GM23338 (cell line): ENCODE measurements at regions not wholly inside any gene's neighbourhood (a gene's known extent, or its start where the extent isn't known, plus 50 kb on each side); places are given as distances from the start of the nearest gene placed in this dataset.

Source experiments
- ATAC-seq: fragments of 200-7000 bp; cut with Tn5 transposase; 3 replicates; pipeline ENCODE4 v1.9.1; 2020
- DNase-seq: peaks from one replicate; pipeline ENCODE4 v3.0.0-alpha.2; 2015; ENCODE audit warnings: low spot score
- H2AFZ ChIP-seq: fragments of 200-600 bp; sonication (generic); 2 replicates; pipeline ENCODE4 v1.8.0; 2016; ENCODE audit warnings: antibody characterized with exemption, mild to moderate bottlenecking, moderate library complexity
- H3F3A ChIP-seq: fragments of 200-600 bp; sonication (generic); replicated peaks from 2 replicates; pipeline ENCODE4 v1.8.0; 2017; ENCODE audit warnings: antibody characterized with exemption, mixed run types, low read depth
- H3K27ac ChIP-seq: fragments of 200-600 bp; sonication (generic); 2 replicates; pipeline ENCODE4 v1.6.1; 2016; ENCODE audit warnings: low read depth
- H3K27me3 ChIP-seq: fragments of 200-600 bp; sonication (generic); 2 replicates; pipeline ENCODE4 v1.8.0; 2016; ENCODE audit warnings: mild to moderate bottlenecking, mixed run types, moderate library complexity; ENCODE audit not compliant: insufficient read depth
- H3K36me3 ChIP-seq: fragments of 200-600 bp; sonication (generic); 2 replicates; pipeline ENCODE4 v1.8.0; 2016; ENCODE audit warnings: mild to moderate bottlenecking; ENCODE audit not compliant: insufficient read depth
- H3K4me1 ChIP-seq: fragments of 200-600 bp; sonication (generic); 2 replicates; pipeline ENCODE4 v1.8.0; 2016; ENCODE audit warnings: mild to moderate bottlenecking, moderate library complexity; ENCODE audit not compliant: insufficient read depth
- H3K4me2 ChIP-seq: fragments of 200-600 bp; sonication (generic); 2 replicates; pipeline ENCODE4 v1.7.1; 2017; ENCODE audit warnings: mixed run types
- H3K4me3 ChIP-seq: fragments of 200-600 bp; sonication (generic); 2 replicates; pipeline ENCODE4 v1.6.1; 2016; ENCODE audit warnings: mixed run types
- H3K79me2 ChIP-seq: fragments of 200-600 bp; sonication (generic); replicated peaks from 2 replicates; pipeline ENCODE4 v1.8.0; 2017; ENCODE audit warnings: mild to moderate bottlenecking; ENCODE audit not compliant: insufficient read depth
- H3K9me2 ChIP-seq: fragments of 200-600 bp; sonication (generic); 2 replicates; pipeline ENCODE4 v1.8.0; 2017; ENCODE audit not compliant: insufficient read depth
- H4K20me1 ChIP-seq: fragments of 200-600 bp; sonication (generic); replicated peaks from 2 replicates; pipeline ENCODE4 v1.8.0; 2017; ENCODE audit warnings: mild to moderate bottlenecking; ENCODE audit not compliant: insufficient read depth
- H3K27ac Mint-ChIP-seq: 2 replicates; pipeline ENCODE4 v1.8.0; 2020; ENCODE audit warnings: inconsistent platforms, mild to moderate bottlenecking, moderate library complexity, mixed read lengths
- H3K27me3 Mint-ChIP-seq: 3 replicates; pipeline ENCODE4 v1.8.0; 2022; ENCODE audit warnings: low read depth, mild to moderate bottlenecking, moderate library complexity, mixed read lengths, inconsistent platforms; ENCODE audit not compliant: insufficient read depth, poor library complexity
- H3K36me3 Mint-ChIP-seq: 3 replicates; pipeline ENCODE4 v1.8.0; 2021; ENCODE audit warnings: low read depth, mild to moderate bottlenecking, inconsistent platforms, moderate library complexity, mixed read lengths
- H3K4me1 Mint-ChIP-seq: 3 replicates; pipeline ENCODE4 v1.8.0; 2020; ENCODE audit warnings: mild to moderate bottlenecking, inconsistent platforms, mixed read lengths
- H3K4me3 Mint-ChIP-seq: 3 replicates; pipeline ENCODE4 v1.8.0; 2021; ENCODE audit warnings: moderate library complexity, mild to moderate bottlenecking, inconsistent platforms, mixed read lengths
- H3K9me3 Mint-ChIP-seq: 3 replicates; pipeline ENCODE4 v1.8.0; 2020; ENCODE audit warnings: moderate library complexity, mild to moderate bottlenecking, inconsistent platforms, mixed read lengths
- STAT1 ChIP-seq: IDR thresholded peaks from one replicate; pipeline ENCODE4 v1.6.1; 2016; ENCODE audit warnings: antibody characterized with exemption; ENCODE audit not compliant: unreplicated experiment
- ZNF331 ChIP-seq: fragments of 250-450 bp; sonication (Bioruptor Pico); IDR thresholded peaks from 2 replicates; pipeline ENCODE4 v1.5.0; 2020; ENCODE audit warnings: low read depth, mild to moderate bottlenecking, moderate library complexity
- ZNF462 ChIP-seq: fragments of 250-450 bp; sonication (Bioruptor Pico); IDR thresholded peaks from 2 replicates; pipeline ENCODE4 v1.5.0; 2020; ENCODE audit warnings: mild to moderate bottlenecking, moderate library complexity
- TF ChIP-seq, protein P1 (sequence below): IDR thresholded peaks from one replicate; pipeline ENCODE4 v1.6.1; 2018; ENCODE audit warnings: antibody characterized with exemption; ENCODE audit not compliant: unreplicated experiment

- no peaks in the 10 kb centered on the region for H3K27me3 Mint-ChIP-seq
- no peak overlapping the region for H3K4me3 Mint-ChIP-seq
These were observed 364.0 kb downstream of the LPIN1 start for GRCh38 chr2:12110481-12110880.

More at GRCh38 chr2:12110481-12110880, 364.0 kb downstream of the LPIN1 start:
- no peaks in the 10 kb centered on the region for H4K20me1 ChIP-seq
- H3K36me3 ChIP-seq, result no peaks in the 10 kb centered on the region
- H3K27ac Mint-ChIP-seq, result no peak overlapping the region
- H3K4me1 Mint-ChIP-seq, result peaks cover 15% of the 10 kb centered on the region
- H3K9me2 ChIP-seq, result peaks cover 6% of the 10 kb centered on the region; the same call in 1 of the 2 replicates
- ATAC-seq (no peak), DNase-seq (no peak)
- TF ChIP-seq STAT1 (no peak), ZNF331 (CRISPR knock-in tag) (no peak), ZNF462 (CRISPR knock-in tag) (no peak)
- TF ChIP-seq, protein P1, sequence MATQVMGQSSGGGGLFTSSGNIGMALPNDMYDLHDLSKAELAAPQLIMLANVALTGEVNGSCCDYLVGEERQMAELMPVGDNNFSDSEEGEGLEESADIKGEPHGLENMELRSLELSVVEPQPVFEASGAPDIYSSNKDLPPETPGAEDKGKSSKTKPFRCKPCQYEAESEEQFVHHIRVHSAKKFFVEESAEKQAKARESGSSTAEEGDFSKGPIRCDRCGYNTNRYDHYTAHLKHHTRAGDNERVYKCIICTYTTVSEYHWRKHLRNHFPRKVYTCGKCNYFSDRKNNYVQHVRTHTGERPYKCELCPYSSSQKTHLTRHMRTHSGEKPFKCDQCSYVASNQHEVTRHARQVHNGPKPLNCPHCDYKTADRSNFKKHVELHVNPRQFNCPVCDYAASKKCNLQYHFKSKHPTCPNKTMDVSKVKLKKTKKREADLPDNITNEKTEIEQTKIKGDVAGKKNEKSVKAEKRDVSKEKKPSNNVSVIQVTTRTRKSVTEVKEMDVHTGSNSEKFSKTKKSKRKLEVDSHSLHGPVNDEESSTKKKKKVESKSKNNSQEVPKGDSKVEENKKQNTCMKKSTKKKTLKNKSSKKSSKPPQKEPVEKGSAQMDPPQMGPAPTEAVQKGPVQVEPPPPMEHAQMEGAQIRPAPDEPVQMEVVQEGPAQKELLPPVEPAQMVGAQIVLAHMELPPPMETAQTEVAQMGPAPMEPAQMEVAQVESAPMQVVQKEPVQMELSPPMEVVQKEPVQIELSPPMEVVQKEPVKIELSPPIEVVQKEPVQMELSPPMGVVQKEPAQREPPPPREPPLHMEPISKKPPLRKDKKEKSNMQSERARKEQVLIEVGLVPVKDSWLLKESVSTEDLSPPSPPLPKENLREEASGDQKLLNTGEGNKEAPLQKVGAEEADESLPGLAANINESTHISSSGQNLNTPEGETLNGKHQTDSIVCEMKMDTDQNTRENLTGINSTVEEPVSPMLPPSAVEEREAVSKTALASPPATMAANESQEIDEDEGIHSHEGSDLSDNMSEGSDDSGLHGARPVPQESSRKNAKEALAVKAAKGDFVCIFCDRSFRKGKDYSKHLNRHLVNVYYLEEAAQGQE, result no peak
- no peak overlapping the region for H2AFZ ChIP-seq
- H3F3A ChIP-seq, result no peaks in the 10 kb centered on the region
- H3K27ac ChIP-seq, result no peak overlapping the region
- H3K36me3 Mint-ChIP-seq, result no peaks in the 10 kb centered on the region
- no peaks in the 10 kb centered on the region for H3K79me2 ChIP-seq
- H3K4me3 ChIP-seq, result no peak overlapping the region
- H3K4me1 ChIP-seq, result no peaks in the 10 kb centered on the region
- no peak overlapping the region for H3K4me2 ChIP-seq
- no peaks in the 10 kb centered on the region for H3K27me3 ChIP-seq
- H3K9me3 Mint-ChIP-seq, result no peaks in the 10 kb centered on the region
